LNCAP (cell line): ENCODE measurements at regions not wholly inside any gene's neighbourhood (a gene's known extent, or its start where the extent isn't known, plus 50 kb on each side); places are given as distances from the start of the nearest gene placed in this dataset.

ENCODE experiments used
- CTCF ChIP-seq: fragments of 450-650 bp; IDR thresholded peaks from 2 replicates; pipeline ENCODE4 v1.5.1; 2017; ENCODE audit warnings: mild to moderate bottlenecking

GRCh38 chr12:82567688-82568087 lies 119.0 kb upstream of the TMTC2 start:
- no peak for TF ChIP-seq CTCF

GRCh38 chr12:82574191-82574590 lies 112.5 kb upstream of the TMTC2 start:
- no peak for TF ChIP-seq CTCF

GRCh38 chr12:82578725-82579124 lies 108.0 kb upstream of the TMTC2 start:
- no peak for TF ChIP-seq CTCF

- TF ChIP-seq CTCF: no peak
These were observed 103.0 kb upstream of the TMTC2 start for GRCh38 chr12:82583756-82584155.

GRCh38 chr12:82593143-82593542 lies 93.6 kb upstream of the TMTC2 start:
- no peak for TF ChIP-seq CTCF

- no peak for TF ChIP-seq CTCF
These were observed 92.8 kb upstream of the TMTC2 start for GRCh38 chr12:82593901-82594396.

GRCh38 chr12:82595941-82596340 lies 90.8 kb upstream of the TMTC2 start:
- no peak for TF ChIP-seq CTCF

- no peak for TF ChIP-seq CTCF
These were observed 90.2 kb upstream of the TMTC2 start for GRCh38 chr12:82596483-82596882.
